NCI-H1694 (cell line): ENCODE measurements at regions not wholly inside any gene's neighbourhood (a gene's known extent, or its start where the extent isn't known, plus 50 kb on each side); places are given as distances from the start of the nearest gene placed in this dataset.

Experiments
- DNase-seq: peaks from one replicate; lab custom pipeline; 2025; lab: John Stamatoyannopoulos, UW

GRCh38 chr10:90321132-90321816, 536.6 kb downstream of the HTR7 start:
- no peak for DNase-seq

GRCh38 chr10:90326498-90327267, 531.2 kb downstream of the HTR7 start:
- no peak for DNase-seq

GRCh38 chr10:90327611-90328010, 530.2 kb downstream of the HTR7 start:
- no peak for DNase-seq

- DNase-seq: no peak
These were observed 529.4 kb downstream of the HTR7 start for GRCh38 chr10:90328459-90328858.

DNA sequence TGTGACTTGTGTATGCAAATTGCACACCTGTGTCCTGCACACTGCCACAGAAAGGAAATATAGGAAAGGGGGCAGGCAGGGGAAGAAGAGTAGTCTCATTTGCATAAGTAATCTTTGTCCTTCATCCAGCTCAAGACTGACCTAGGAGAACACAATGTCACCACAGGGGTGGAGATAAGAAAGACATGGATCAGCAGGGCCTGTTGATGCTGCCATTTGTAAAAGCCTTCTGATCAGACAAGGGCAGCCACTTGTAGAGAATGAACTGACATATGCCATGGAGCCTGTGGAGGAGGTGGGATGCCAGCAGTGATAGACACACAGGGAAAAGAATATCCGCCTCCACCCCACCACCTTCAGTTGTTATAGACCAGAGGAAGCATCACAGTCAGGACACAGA, 528.9 kb downstream of the HTR7 start:
- DNase-seq: no peak

GRCh38 chr10:90337316-90337715, 520.5 kb downstream of the HTR7 start:
- no peak for DNase-seq

GRCh38 chr10:90342480-90342879, 515.4 kb downstream of the HTR7 start:
- no peak for DNase-seq

GRCh38 chr10:90344226-90344625, 513.6 kb downstream of the HTR7 start:
- no peak for DNase-seq

DNA sequence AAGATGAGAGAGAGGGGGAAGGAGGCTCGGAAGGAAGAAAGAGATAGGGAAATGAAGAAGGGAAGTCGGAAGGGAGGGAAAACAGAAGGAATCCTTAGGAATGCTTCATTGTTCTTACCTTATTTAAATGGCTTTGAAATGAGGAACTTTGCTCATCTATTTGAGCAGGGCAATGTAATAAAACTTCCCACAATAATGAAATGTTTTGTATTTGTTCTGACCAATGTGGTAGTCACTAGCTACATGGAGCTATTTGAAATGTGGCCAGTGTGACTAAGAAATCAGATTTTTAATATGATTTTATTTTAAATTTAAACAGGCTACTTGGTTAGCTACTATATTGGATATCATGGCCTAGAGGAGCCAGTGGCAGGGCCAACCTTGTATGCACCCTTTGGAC, 510.6 kb downstream of the HTR7 start:
- no peak for DNase-seq

- DNase-seq: no peak
These were observed 507.7 kb downstream of the HTR7 start for GRCh38 chr10:90350122-90350521.

- DNase-seq: no peak
These were observed 505.6 kb downstream of the HTR7 start for GRCh38 chr10:90352288-90352687.

GRCh38 chr10:90354914-90355313, 502.9 kb downstream of the HTR7 start:
- DNase-seq: no peak

DNA sequence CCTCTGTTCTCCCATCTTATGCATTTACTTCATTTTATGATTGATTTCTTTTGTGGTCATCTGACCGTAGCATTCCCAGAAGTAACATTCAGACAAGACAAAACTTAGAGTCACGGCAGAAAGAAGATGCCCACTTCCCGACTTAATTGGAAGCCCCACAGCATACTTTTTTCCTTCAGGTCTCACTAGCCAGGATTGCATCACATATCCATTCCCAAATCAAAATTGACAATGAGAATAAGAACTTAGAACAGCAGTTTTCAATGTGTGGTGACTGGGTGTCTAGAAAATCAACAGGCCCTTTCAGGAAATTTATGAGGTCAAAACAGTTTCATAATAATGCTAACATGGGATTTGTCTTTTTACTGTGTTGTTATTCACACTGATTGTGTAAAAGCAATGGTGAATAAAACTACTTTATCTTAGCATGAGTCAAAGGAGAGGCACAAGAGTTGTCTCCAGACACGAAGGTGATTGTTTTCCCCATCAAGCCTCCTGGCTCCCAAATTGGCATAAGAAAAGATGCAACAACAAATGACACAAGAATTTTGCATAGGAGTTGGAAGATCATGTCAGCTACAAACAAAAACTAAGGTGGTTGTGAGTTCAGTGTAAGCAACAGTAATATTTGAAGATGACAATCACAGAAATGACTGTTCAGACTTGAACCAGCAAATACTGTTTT, 493.9 kb downstream of the HTR7 start:
- no peak for DNase-seq

DNA sequence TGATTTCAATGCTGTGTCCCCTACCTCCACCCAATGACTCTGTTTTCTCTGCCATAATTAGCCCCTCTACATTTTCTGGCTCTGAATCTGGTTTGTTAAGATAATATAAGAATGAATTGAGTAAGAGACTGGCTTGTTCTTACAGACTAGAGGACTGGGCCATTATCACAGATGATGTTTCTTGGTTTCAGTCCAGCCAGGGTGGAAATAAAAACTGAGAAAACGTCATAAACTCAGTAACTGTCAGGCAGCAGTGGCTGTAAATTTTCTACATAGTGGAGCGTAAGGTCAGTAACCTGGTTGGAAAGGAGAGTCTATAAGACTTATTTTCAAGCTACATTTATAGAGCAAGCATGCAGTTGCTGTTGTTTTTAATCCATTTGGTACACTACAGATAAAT, 485.4 kb downstream of the HTR7 start:
- DNase-seq: no peak

DNA sequence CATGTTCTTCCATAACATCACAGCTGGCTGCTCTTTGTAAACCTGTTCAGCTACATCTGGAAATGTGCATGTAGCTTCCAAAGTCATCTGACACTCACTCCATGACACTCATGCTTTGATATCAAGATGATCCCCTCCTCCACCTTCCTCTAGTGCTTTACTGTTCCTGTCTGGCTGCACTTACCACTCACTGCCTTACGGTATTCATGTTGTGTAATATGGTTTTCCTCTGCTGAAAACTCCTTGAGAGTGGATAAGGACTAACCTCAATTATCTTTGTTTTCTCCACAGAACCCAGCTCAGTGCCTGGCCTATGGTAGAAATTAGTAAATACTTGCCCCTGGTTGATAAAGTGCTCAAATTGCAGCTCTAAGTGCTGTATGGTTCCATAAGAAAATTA, 483.9 kb downstream of the HTR7 start:
- no peak for DNase-seq

GRCh38 chr10:90378524-90379076, 479.2 kb downstream of the HTR7 start:
- no peak for DNase-seq

DNA sequence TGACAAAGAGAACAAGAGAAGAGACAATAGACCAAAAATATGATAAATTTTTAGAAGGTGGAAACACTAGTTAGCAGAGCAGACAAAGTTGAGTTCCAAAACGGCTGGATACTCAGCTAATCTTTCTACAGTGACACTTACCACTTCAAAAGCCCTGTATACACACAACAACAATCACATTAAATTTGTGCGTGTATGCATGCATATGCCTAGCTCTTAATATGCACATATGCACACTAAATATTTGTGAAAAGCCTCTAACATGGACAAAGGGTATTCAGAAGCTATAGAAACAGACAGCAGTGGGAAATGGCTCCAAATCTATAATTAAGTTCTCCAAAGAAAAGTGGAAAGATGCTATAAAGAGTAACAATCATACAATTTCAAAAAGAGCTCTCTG, 476.4 kb downstream of the HTR7 start:
- no peak for DNase-seq

GRCh38 chr10:90389876-90390275, 468.0 kb downstream of the HTR7 start:
- DNase-seq: no peak

- no peak for DNase-seq
These were observed 463.5 kb downstream of the HTR7 start for GRCh38 chr10:90394311-90394710.

DNA sequence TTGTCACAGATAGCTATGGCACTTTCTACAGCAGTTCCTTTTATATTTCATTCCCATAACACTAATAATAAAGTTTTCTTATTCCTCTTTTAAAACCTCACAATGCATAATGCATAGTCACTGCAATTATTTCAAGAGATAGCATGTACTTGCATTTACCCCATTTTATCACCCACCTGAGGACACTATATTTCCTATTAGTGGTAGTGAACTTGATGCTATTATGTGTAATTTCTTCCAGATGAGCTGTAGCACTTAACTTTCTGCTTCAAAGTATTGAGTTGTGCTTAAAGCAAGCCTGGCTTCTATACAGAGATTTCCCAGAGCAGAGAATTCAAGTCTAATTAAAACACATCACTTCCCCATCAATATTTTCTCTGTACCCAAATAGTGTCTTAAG, 461.1 kb downstream of the HTR7 start:
- no peak for DNase-seq

GRCh38 chr10:90398566-90398965, 459.3 kb downstream of the HTR7 start:
- peak; percentile 11 for DNase-seq

- DNase-seq: no peak
These were observed 458.1 kb downstream of the HTR7 start for GRCh38 chr10:90399782-90400181.
